ENCODE measurements at regions not wholly inside any gene's neighbourhood (a gene's known extent, or its start where the extent isn't known, plus 50 kb on each side); places are given as distances from the start of the nearest gene placed in this dataset.

- DNase-seq, result no peak
Measured at GRCh38 chr2:239700686-239701345, 300.0 kb upstream of the HDAC4 start.

GRCh38 chr2:239697399-239698164 lies 296.8 kb upstream of the HDAC4 start:
- no peak for DNase-seq

- DNase-seq, result no peak
Measured at GRCh38 chr2:239696559-239697207, 295.9 kb upstream of the HDAC4 start.

GRCh38 chr2:239695728-239696240 lies 295.0 kb upstream of the HDAC4 start:
- no peak for DNase-seq

- DNase-seq, result no peak
Measured at GRCh38 chr2:239695106-239695727, 294.4 kb upstream of the HDAC4 start.

- no peak for DNase-seq
Measured at GRCh38 chr2:239694487-239694886, 293.7 kb upstream of the HDAC4 start.

GRCh38 chr2:239693761-239694415 lies 293.1 kb upstream of the HDAC4 start:
- DNase-seq, result no peak

- no peak for DNase-seq
Measured at GRCh38 chr2:239693330-239693729, 292.5 kb upstream of the HDAC4 start.

GRCh38 chr2:239692919-239693318 lies 292.1 kb upstream of the HDAC4 start:
- DNase-seq, result no peak

- no peak for DNase-seq
Measured at GRCh38 chr2:239692362-239692851, 291.6 kb upstream of the HDAC4 start.

GRCh38 chr2:239691720-239692119 lies 290.9 kb upstream of the HDAC4 start:
- DNase-seq, result no peak

- DNase-seq, result no peak
Measured at GRCh38 chr2:239690651-239691631, 290.1 kb upstream of the HDAC4 start.

GRCh38 chr2:239689985-239690384 lies 289.2 kb upstream of the HDAC4 start:
- DNase-seq, result no peak

GRCh38 chr2:239689410-239689809 lies 288.6 kb upstream of the HDAC4 start:
- DNase-seq, result no peak

- no peak for DNase-seq
Measured at GRCh38 chr2:239688840-239689239, 288.0 kb upstream of the HDAC4 start.

- no peak for DNase-seq
Measured at GRCh38 chr2:239688122-239688681, 287.4 kb upstream of the HDAC4 start.

GRCh38 chr2:239687441-239687840 lies 286.6 kb upstream of the HDAC4 start:
- no peak for DNase-seq

- DNase-seq, result no peak
Measured at GRCh38 chr2:239685965-239686364, 285.1 kb upstream of the HDAC4 start.

- no peak for DNase-seq
Measured at GRCh38 chr2:239685556-239685955, 284.7 kb upstream of the HDAC4 start.

GRCh38 chr2:239684996-239685395 lies 284.2 kb upstream of the HDAC4 start:
- no peak for DNase-seq

GRCh38 chr2:239684271-239684810 lies 283.5 kb upstream of the HDAC4 start:
- DNase-seq, result no peak
